IMR-90 (cell line): ENCODE measurements at regions not wholly inside any gene's neighbourhood (a gene's known extent, or its start where the extent isn't known, plus 50 kb on each side); places are given as distances from the start of the nearest gene placed in this dataset.

Source experiments
- ATAC-seq: fragments of 200-7000 bp; cut with Tn5 transposase; 2 replicates; pipeline ENCODE4 v1.9.1; 2020; ENCODE audit warnings: low read depth, mild to moderate bottlenecking, moderate library complexity
- BruUV-seq: library from RNA; stranded (reverse); fragments of 400-500 nt; replicated peaks from 2 replicates; lab custom pipeline; 2021; lab: Mats Ljungman, UMichigan
- CTCF ChIA-PET: fragments of 300-600 bp; formaldehyde crosslinking; extraction: SDS; loops from one replicate; lab custom pipeline; 2021; ENCODE audit warnings: antibody characterized with exemption; lab: Yijun Ruan, JAX
- POLR2A ChIA-PET: fragments of 300-600 bp; sonication (Branson Sonifier 250); formaldehyde crosslinking; loops from one replicate; lab custom pipeline; 2022; ENCODE audit warnings: antibody characterized with exemption; ENCODE audit not compliant: unreplicated experiment; lab: Charles Lee
- DNase-seq: peaks from one replicate; pipeline ENCODE4 v3.0.0; 2013
- H2AFZ ChIP-seq: replicated peaks from 2 replicates; pipeline ENCODE3; 2013; ENCODE audit warnings: low read length, mild to moderate bottlenecking; ENCODE audit not compliant: poor library complexity
- H2AK5ac ChIP-seq: 2 replicates; pipeline ENCODE4 v1.6.1; 2013; ENCODE audit warnings: low read depth, low read length, inconsistent platforms
- H2AK9ac ChIP-seq: replicated peaks from 2 replicates; pipeline ENCODE3; 2013; ENCODE audit warnings: mild to moderate bottlenecking, low read depth, low read length, moderate library complexity; ENCODE audit not compliant: poor library complexity
- H2BK120ac ChIP-seq: 2 replicates; pipeline ENCODE4 v1.6.1; 2013; ENCODE audit warnings: low read depth, low read length, inconsistent platforms
- H2BK15ac ChIP-seq: 3 replicates; pipeline ENCODE4 v1.6.1; 2013; ENCODE audit warnings: low read depth, low read length, inconsistent platforms
- H2BK20ac ChIP-seq: 2 replicates; pipeline ENCODE4 v1.6.1; 2013; ENCODE audit warnings: low read depth, mild to moderate bottlenecking, inconsistent platforms, low read length, moderate library complexity
- H2BK5ac ChIP-seq: 2 replicates; pipeline ENCODE4 v1.6.1; 2013; ENCODE audit warnings: mild to moderate bottlenecking, low read depth, low read length, inconsistent platforms; ENCODE audit not compliant: poor library complexity, severe bottlenecking
- H3K14ac ChIP-seq: replicated peaks from 2 replicates; pipeline ENCODE4 v1.6.1; 2013; ENCODE audit warnings: low read depth, low read length, inconsistent platforms
- H3K18ac ChIP-seq: 2 replicates; pipeline ENCODE4 v1.6.1; 2013; ENCODE audit warnings: low read depth, low read length, control low read depth
- H3K23ac ChIP-seq: 2 replicates; pipeline ENCODE4 v1.6.1; 2013; ENCODE audit warnings: low read depth, low read length, inconsistent platforms
- H3K27ac ChIP-seq: 2 replicates; pipeline ENCODE4 v1.5.1; 2013; ENCODE audit warnings: mild to moderate bottlenecking, control low read depth, low read length; ENCODE audit not compliant: insufficient read depth
- H3K27me3 ChIP-seq: 2 replicates; pipeline ENCODE4 v1.6.1; 2013; ENCODE audit warnings: low read length; ENCODE audit not compliant: control insufficient read depth, insufficient read depth
- H3K36me3 ChIP-seq: 2 replicates; pipeline ENCODE4 v1.6.1; 2013; ENCODE audit warnings: low read length, mixed read lengths; ENCODE audit not compliant: control insufficient read depth, insufficient read depth
- H3K4ac ChIP-seq: 2 replicates; pipeline ENCODE4 v1.6.1; 2013; ENCODE audit warnings: low read depth, low read length, inconsistent platforms
- H3K4me1 ChIP-seq: 2 replicates; pipeline ENCODE4 v1.6.1; 2013; ENCODE audit warnings: low read length, mixed read lengths; ENCODE audit not compliant: control insufficient read depth, insufficient read depth
- H3K4me2 ChIP-seq: 2 replicates; pipeline ENCODE4 v1.6.1; 2013; ENCODE audit warnings: low read depth, mild to moderate bottlenecking, control low read depth, low read length, moderate library complexity
- H3K4me3 ChIP-seq: 2 replicates; pipeline ENCODE4 v1.5.1; 2013; ENCODE audit warnings: low read depth, mild to moderate bottlenecking, control low read depth, low read length, moderate library complexity; ENCODE audit not compliant: insufficient read depth
- H3K56ac ChIP-seq: 2 replicates; pipeline ENCODE4 v1.6.1; 2013; ENCODE audit warnings: low read length, inconsistent platforms; ENCODE audit not compliant: insufficient read depth; ENCODE audit errors: extremely low read depth
- H3K79me1 ChIP-seq, 2 experiments: 2 replicates each; pipeline ENCODE4 v1.6.1; 2013; ENCODE audit warnings: low read length in 2 of 2, inconsistent platforms in 1 of 2, low read depth in 1 of 2
- H3K9ac ChIP-seq: 2 replicates; pipeline ENCODE4 v1.6.1; 2013; ENCODE audit warnings: low read depth, low read length, control low read depth
- H3K9me1 ChIP-seq: 2 replicates; pipeline ENCODE4 v1.6.1; 2013; ENCODE audit warnings: low read length, inconsistent platforms; ENCODE audit not compliant: insufficient read depth
- H3K9me3 ChIP-seq: 2 replicates; pipeline ENCODE4 v1.6.1; 2013; ENCODE audit warnings: low read length; ENCODE audit not compliant: control insufficient read depth, insufficient read depth
- H4K20me1 ChIP-seq: 2 replicates; pipeline ENCODE4 v1.6.1; 2013; ENCODE audit warnings: low read length, inconsistent platforms; ENCODE audit not compliant: insufficient read depth
- H4K5ac ChIP-seq: 2 replicates; pipeline ENCODE4 v1.6.1; 2013; ENCODE audit warnings: mild to moderate bottlenecking, low read depth, low read length, control low read depth
- H4K8ac ChIP-seq, 2 experiments: 2 replicates each; pipeline ENCODE4 v1.6.1; 2013; ENCODE audit warnings: low read depth in 2 of 2, low read length in 2 of 2, control low read depth in 1 of 2, inconsistent platforms in 1 of 2
- H4K91ac ChIP-seq: 2 replicates; pipeline ENCODE4 v1.6.1; 2013; ENCODE audit warnings: low read depth, low read length, inconsistent platforms; ENCODE audit not compliant: insufficient read depth
- BHLHE40 ChIP-seq: fragments of 150-350 bp; IDR thresholded peaks from 2 replicates; pipeline ENCODE4 v1.6.1; 2016; ENCODE audit warnings: mild to moderate bottlenecking, low read depth, low read length
- RCOR1 ChIP-seq: IDR thresholded peaks from 2 replicates; pipeline ENCODE4 v1.6.1; 2012; ENCODE audit warnings: mild to moderate bottlenecking, low read length, improper control_type of control experiment; ENCODE audit not compliant: insufficient replicate concordance
- WGBS, 2 experiments: methylation state at CpG; one replicate each; pipeline versions ENCODE4 v1.1.5 to v1.1.7; 2013; ENCODE audit warnings: missing lambda C conversion rate in 2 of 2; ENCODE audit not compliant: insufficient read length in 1 of 2; ENCODE audit errors: extremely low coverage in 2 of 2; 5-methylcytosine and 5-hydroxymethylcytosine counted together
- dilution Hi-C: fragments of 300-500 bp; cut with HindIII; formaldehyde crosslinking; loops from one replicate; pipeline ENCODE4 v1.14.3; 2018; ENCODE audit warnings: low sequenced_read_pairs; ENCODE audit not compliant: unreplicated experiment
- in situ Hi-C: fragments of 300-500 bp; cut with MboI; formaldehyde crosslinking; loops from 3 replicates; pipeline ENCODE4 v1.14.3; 2019; ENCODE audit warnings: low sequenced_read_pairs, inconsistent platforms, mixed read lengths
- intact Hi-C: fragments of 100-400 bp; cut with micrococcal nuclease; formaldehyde crosslinking; loops from 2 replicates; pipeline ENCODE4 v1.10.0; 2022
- TF ChIP-seq, protein P1 (sequence below): conservative IDR thresholded peaks from 2 replicates; pipeline ENCODE4 v1.5.1; 2012; ENCODE audit warnings: mild to moderate bottlenecking, low read depth, low read length, improper control_type of control experiment

DNA sequence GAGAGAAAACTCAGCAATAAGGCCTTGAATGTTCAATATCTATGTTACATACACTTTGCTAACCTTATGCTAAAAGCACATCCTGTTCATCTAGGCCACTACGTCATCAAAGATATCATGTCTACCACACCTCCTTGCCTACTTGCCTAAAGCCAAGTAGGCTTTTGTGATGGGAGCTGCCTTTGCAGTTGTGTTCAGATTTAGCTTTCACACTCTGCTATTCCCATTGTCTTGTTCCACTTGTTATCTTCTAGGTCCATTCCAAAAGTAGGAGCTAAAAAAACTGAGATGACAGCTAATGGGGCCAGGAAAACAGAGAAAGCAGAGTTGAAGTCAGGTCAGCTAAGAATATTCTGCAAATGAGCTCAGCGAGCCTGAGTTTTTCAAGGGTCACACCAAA is 153.6 kb upstream of the EDNRA start:
- Histone ChIP-seq H2AFZ (no peak overlapping the region), H2AK5ac (peak overlapping the region; percentile 63; the same call in 1 of the 2 replicates), H3K36me3 (no peaks in the 10 kb centered on the region), H3K9me3 (no peaks in the 10 kb centered on the region), H3K79me1 (no peaks in the 10 kb centered on the region), H3K18ac (no peak overlapping the region; the same call in 1 of the 2 replicates), H2BK20ac (peak overlapping the region; percentile 31), H3K9ac (no peak overlapping the region), H2BK120ac (peak overlapping the region; percentile 42), H3K4me1 (no peaks in the 10 kb centered on the region; the same call in 1 of the 2 replicates), H3K27ac (no peak overlapping the region), H4K5ac (peak overlapping the region; percentile 42; the same call in 1 of the 2 replicates), H3K56ac (no peak overlapping the region), H4K91ac (no peak overlapping the region), H2AK9ac (no peak overlapping the region), H3K4me3 (no peak overlapping the region), H3K4me2 (no peak overlapping the region), H2BK15ac (peak overlapping the region; percentile 85; the same call in 1 of the 3 replicates), H3K27me3 (no peaks in the 10 kb centered on the region), H3K23ac (peak overlapping the region; percentile 15; the same call in 1 of the 2 replicates), H3K9me1 (no peaks in the 10 kb centered on the region), H4K20me1 (no peaks in the 10 kb centered on the region), H4K8ac (peak overlapping the region in 1 of 2 experiments; percentile 50; a peak in 1 of 4 replicates), H3K4ac (peak overlapping the region; percentile 26; the same call in 1 of the 2 replicates), H2BK5ac (no peak overlapping the region), H3K14ac (peak overlapping the region; percentile 48)
- in situ Hi-C loops: no loop called here
- ATAC-seq: no peak
- TF ChIP-seq, protein P1, sequence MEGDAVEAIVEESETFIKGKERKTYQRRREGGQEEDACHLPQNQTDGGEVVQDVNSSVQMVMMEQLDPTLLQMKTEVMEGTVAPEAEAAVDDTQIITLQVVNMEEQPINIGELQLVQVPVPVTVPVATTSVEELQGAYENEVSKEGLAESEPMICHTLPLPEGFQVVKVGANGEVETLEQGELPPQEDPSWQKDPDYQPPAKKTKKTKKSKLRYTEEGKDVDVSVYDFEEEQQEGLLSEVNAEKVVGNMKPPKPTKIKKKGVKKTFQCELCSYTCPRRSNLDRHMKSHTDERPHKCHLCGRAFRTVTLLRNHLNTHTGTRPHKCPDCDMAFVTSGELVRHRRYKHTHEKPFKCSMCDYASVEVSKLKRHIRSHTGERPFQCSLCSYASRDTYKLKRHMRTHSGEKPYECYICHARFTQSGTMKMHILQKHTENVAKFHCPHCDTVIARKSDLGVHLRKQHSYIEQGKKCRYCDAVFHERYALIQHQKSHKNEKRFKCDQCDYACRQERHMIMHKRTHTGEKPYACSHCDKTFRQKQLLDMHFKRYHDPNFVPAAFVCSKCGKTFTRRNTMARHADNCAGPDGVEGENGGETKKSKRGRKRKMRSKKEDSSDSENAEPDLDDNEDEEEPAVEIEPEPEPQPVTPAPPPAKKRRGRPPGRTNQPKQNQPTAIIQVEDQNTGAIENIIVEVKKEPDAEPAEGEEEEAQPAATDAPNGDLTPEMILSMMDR: no peak
- no peak for TF ChIP-seq BHLHE40
- TF ChIP-seq RCOR1: no peak
- ChIA-PET CTCF (no interaction called here), POLR2A (no interaction called here)
- intact Hi-C loops: no loop called here
- WGBS, 2 experiments: no CpG with 5 or more reads among the region's 2 CpGs
- dilution Hi-C loops: no loop called here
- DNase-seq: no peak
- no TSS peak for BruUV-seq
